ENCODE measurements at regions not wholly inside any gene's neighbourhood (a gene's known extent, or its start where the extent isn't known, plus 50 kb on each side); places are given as distances from the start of the nearest gene placed in this dataset.
"Not testable (repeated sequence)": the region's sequence is repeated elsewhere in the genome, so short reads cannot be mapped to it uniquely, and the experiment has no call there.

GRCh38 chr18:42328931-42329330, 373.9 kb downstream of the PIK3C3 start:
- DNase-seq (ENCODE audit: low read depth), result no peak

- no peak for DNase-seq (ENCODE audit: low read depth)
Observed at GRCh38 chr18:42330296-42330695, 375.3 kb downstream of the PIK3C3 start.

GRCh38 chr18:42333558-42333957, 378.5 kb downstream of the PIK3C3 start:
- no peak for DNase-seq (ENCODE audit: low read depth)

GRCh38 chr18:42334931-42335330, 379.9 kb downstream of the PIK3C3 start:
- DNase-seq (ENCODE audit: low read depth), result no peak

GRCh38 chr18:42336139-42336538, 381.1 kb downstream of the PIK3C3 start:
- DNase-seq (ENCODE audit: low read depth), result no peak

GRCh38 chr18:42337337-42337736, 382.3 kb downstream of the PIK3C3 start:
- not testable (repeated sequence) for DNase-seq (ENCODE audit: low read depth)

- no peak for DNase-seq (ENCODE audit: low read depth)
Observed at GRCh38 chr18:42338683-42339082, 383.6 kb downstream of the PIK3C3 start.

GRCh38 chr18:42339372-42339771, 384.3 kb downstream of the PIK3C3 start:
- DNase-seq (ENCODE audit: low read depth), result no peak

GRCh38 chr18:42340423-42341009, 385.5 kb downstream of the PIK3C3 start:
- DNase-seq (ENCODE audit: low read depth), result no peak

GRCh38 chr18:42341423-42341822, 386.4 kb downstream of the PIK3C3 start:
- DNase-seq (ENCODE audit: low read depth), result no peak

- DNase-seq (ENCODE audit: low read depth), result no peak
Observed at GRCh38 chr18:42348722-42349121, 393.7 kb downstream of the PIK3C3 start.

- no peak for DNase-seq (ENCODE audit: low read depth)
Observed at GRCh38 chr18:42351455-42351854, 396.4 kb downstream of the PIK3C3 start.

GRCh38 chr18:42360716-42361115, 405.7 kb downstream of the PIK3C3 start:
- no peak for DNase-seq (ENCODE audit: low read depth)

- no peak for DNase-seq (ENCODE audit: low read depth)
Observed at GRCh38 chr18:42363446-42364441, 408.7 kb downstream of the PIK3C3 start.

GRCh38 chr18:42364766-42365165, 409.7 kb downstream of the PIK3C3 start:
- DNase-seq (ENCODE audit: low read depth), result no peak

- no peak for DNase-seq (ENCODE audit: low read depth)
Observed at GRCh38 chr18:42365591-42365990, 410.6 kb downstream of the PIK3C3 start.

- no peak for DNase-seq (ENCODE audit: low read depth)
Observed at GRCh38 chr18:42373584-42373983, 418.6 kb downstream of the PIK3C3 start.

- no peak for DNase-seq (ENCODE audit: low read depth)
Observed at GRCh38 chr18:42374961-42375360, 419.9 kb downstream of the PIK3C3 start.

- DNase-seq (ENCODE audit: low read depth), result not testable (repeated sequence)
Observed at GRCh38 chr18:42378854-42379253, 423.8 kb downstream of the PIK3C3 start.

- DNase-seq (ENCODE audit: low read depth), result not testable (repeated sequence)
Observed at GRCh38 chr18:42381236-42381635, 426.2 kb downstream of the PIK3C3 start.

- no peak for DNase-seq (ENCODE audit: low read depth)
Observed at GRCh38 chr18:42392416-42392815, 437.4 kb downstream of the PIK3C3 start.

GRCh38 chr18:42392926-42393325, 437.9 kb downstream of the PIK3C3 start:
- DNase-seq (ENCODE audit: low read depth), result no peak

- DNase-seq (ENCODE audit: low read depth), result no peak
Observed at GRCh38 chr18:42394238-42394637, 439.2 kb downstream of the PIK3C3 start.
